ENCODE measurements at regions not wholly inside any gene's neighbourhood (a gene's known extent, or its start where the extent isn't known, plus 50 kb on each side); places are given as distances from the start of the nearest gene placed in this dataset. TPM values are rescaled to one million over a fixed set of nuclear protein-coding genes. Genes with fewer than 3 reads are reported as not detected.

GRCh38 chrX:88425739-88426138 is 321.3 kb upstream of the CPXCR1 start:
- no peak overlapping the region for H3K27ac ChIP-seq
- no peaks in the 10 kb centered on the region for H3K9me2 ChIP-seq (replicated peaks; ENCODE audit: insufficient read depth)
- 41% methylated on average over 4 of the region's 4 CpGs for WGBS (ENCODE audit: low lambda C conversion rate, missing lambda C conversion rate)
- no peak overlapping the region for H3K4me2 ChIP-seq
- no peak overlapping the region for H3K4me3 ChIP-seq
- H2AFZ ChIP-seq = peak overlapping the region; percentile 6
- TF ChIP-seq EZH2phosphoT487 (IDR thresholded peaks at IDR 0.05; ENCODE audit: low read depth, severe bottlenecking, unreplicated experiment) (no peak), EZH2 (IDR thresholded peaks at IDR 0.05; ENCODE audit: borderline replicate concordance) (no peak), CTCF (IDR thresholded peaks at IDR 0.05; ENCODE audit: poor library complexity) (peak; percentile 82)
- no peaks in the 10 kb centered on the region for H3K79me2 ChIP-seq
- no peaks in the 10 kb centered on the region for H3K4me1 ChIP-seq (ENCODE audit: insufficient read depth)
- no peaks in the 10 kb centered on the region for H3K36me3 ChIP-seq (replicated peaks; ENCODE audit: insufficient read depth, low read depth)
- peak; percentile 32 for DNase-seq (ENCODE audit: low spot score)
- no peaks in the 10 kb centered on the region for H4K20me1 ChIP-seq (ENCODE audit: insufficient read depth, poor library complexity, severe bottlenecking)
- H3K9me3 ChIP-seq (ENCODE audit: low read depth) = no peaks in the 10 kb centered on the region
- no peaks in the 10 kb centered on the region for H3K27me3 ChIP-seq

GRCh38 chrX:88437563-88437962 is 309.5 kb upstream of the CPXCR1 start:
- Histone ChIP-seq H3K4me3 (no peak overlapping the region), H4K20me1 (ENCODE audit: insufficient read depth, poor library complexity, severe bottlenecking) (no peaks in the 10 kb centered on the region), H3K27me3 (no peaks in the 10 kb centered on the region), H3K4me1 (ENCODE audit: insufficient read depth) (no peaks in the 10 kb centered on the region), H3K9me2 (replicated peaks; ENCODE audit: insufficient read depth) (no peaks in the 10 kb centered on the region), H3K4me2 (no peak overlapping the region), H3K79me2 (no peaks in the 10 kb centered on the region), H3K36me3 (replicated peaks; ENCODE audit: insufficient read depth, low read depth) (no peaks in the 10 kb centered on the region), H3K9me3 (ENCODE audit: low read depth) (no peaks in the 10 kb centered on the region), H2AFZ (no peak overlapping the region), H3K27ac (no peak overlapping the region)
- TF ChIP-seq EZH2 (IDR thresholded peaks at IDR 0.05; ENCODE audit: borderline replicate concordance) (no peak), EZH2phosphoT487 (IDR thresholded peaks at IDR 0.05; ENCODE audit: low read depth, severe bottlenecking, unreplicated experiment) (no peak), CTCF (IDR thresholded peaks at IDR 0.05; ENCODE audit: poor library complexity) (no peak)
- 87% methylated on average over 1 of the region's 1 CpG for WGBS (ENCODE audit: low lambda C conversion rate, missing lambda C conversion rate)
- no peak for DNase-seq (ENCODE audit: low spot score)

GRCh38 chrX:88438209-88438608 is 308.8 kb upstream of the CPXCR1 start:
- H3K4me3 ChIP-seq = no peak overlapping the region
- DNase-seq (ENCODE audit: low spot score) = no peak
- H3K4me2 ChIP-seq = no peak overlapping the region
- H3K9me2 ChIP-seq (replicated peaks; ENCODE audit: insufficient read depth) = no peaks in the 10 kb centered on the region
- H3K4me1 ChIP-seq (ENCODE audit: insufficient read depth) = no peaks in the 10 kb centered on the region
- H3K79me2 ChIP-seq = no peaks in the 10 kb centered on the region
- H3K27ac ChIP-seq = no peak overlapping the region
- TF ChIP-seq EZH2 (IDR thresholded peaks at IDR 0.05; ENCODE audit: borderline replicate concordance) = no peak
- TF ChIP-seq EZH2phosphoT487 (IDR thresholded peaks at IDR 0.05; ENCODE audit: low read depth, severe bottlenecking, unreplicated experiment) = no peak
- TF ChIP-seq CTCF (IDR thresholded peaks at IDR 0.05; ENCODE audit: poor library complexity) = no peak
- WGBS (ENCODE audit: low lambda C conversion rate, missing lambda C conversion rate) = 93% methylated on average over 1 of the region's 1 CpG
- no peaks in the 10 kb centered on the region for H4K20me1 ChIP-seq (ENCODE audit: insufficient read depth, poor library complexity, severe bottlenecking)
- no peak overlapping the region for H2AFZ ChIP-seq
- H3K9me3 ChIP-seq (ENCODE audit: low read depth) = no peaks in the 10 kb centered on the region
- H3K27me3 ChIP-seq = no peaks in the 10 kb centered on the region
- H3K36me3 ChIP-seq (replicated peaks; ENCODE audit: insufficient read depth, low read depth) = no peaks in the 10 kb centered on the region

- Histone ChIP-seq H4K20me1 (ENCODE audit: insufficient read depth, poor library complexity, severe bottlenecking) (no peaks in the 10 kb centered on the region), H3K27me3 (no peaks in the 10 kb centered on the region), H3K9me2 (replicated peaks; ENCODE audit: insufficient read depth) (no peaks in the 10 kb centered on the region), H3K4me2 (no peak overlapping the region), H3K9me3 (ENCODE audit: low read depth) (no peaks in the 10 kb centered on the region), H2AFZ (no peak overlapping the region), H3K27ac (no peak overlapping the region), H3K36me3 (replicated peaks; ENCODE audit: insufficient read depth, low read depth) (no peaks in the 10 kb centered on the region), H3K79me2 (no peaks in the 10 kb centered on the region), H3K4me1 (ENCODE audit: insufficient read depth) (no peaks in the 10 kb centered on the region), H3K4me3 (no peak overlapping the region)
- no peak for TF ChIP-seq EZH2 (IDR thresholded peaks at IDR 0.05; ENCODE audit: borderline replicate concordance)
- DNase-seq (ENCODE audit: low spot score) = no peak
Observed at GRCh38 chrX:88439935-88440334, 307.1 kb upstream of the CPXCR1 start.

Small RNA genes in the stretch of these regions (small RNA-seq; reads per million reads assigned to genes)
- gene AL929325.1 (not detected), gene RF01225 (not detected)
